Liver (tissue), 7 donors: ENCODE measurements at regions not wholly inside any gene's neighbourhood (a gene's known extent, or its start where the extent isn't known, plus 50 kb on each side); places are given as distances from the start of the nearest gene placed in this dataset.

ENCODE experiments used
- DNase-seq: peaks from one replicate; pipeline ENCODE4 v3.0.0-alpha.2; 2017; ENCODE audit warnings: low spot score
- H3K27ac ChIP-seq, 2 donors: one replicate each; pipeline ENCODE4 v1.7.0; 2013; ENCODE audit warnings: inconsistent platforms in 2 of 2, low read length in 2 of 2, control low read depth in 1 of 2, low read depth in 1 of 2, mild to moderate bottlenecking in 1 of 2
- H3K27me3 ChIP-seq, 4 donors: one replicate each; pipeline versions ENCODE4 v1.6.1 to v1.7.0; 2013; ENCODE audit warnings: low read length in 3 of 4, inconsistent platforms in 1 of 4, mild to moderate bottlenecking in 1 of 4, moderate library complexity in 1 of 4; ENCODE audit not compliant: control insufficient read depth in 4 of 4, insufficient read depth in 4 of 4
- H3K36me3 ChIP-seq, 4 donors: one replicate each; pipeline versions ENCODE4 v1.6.1 to v1.7.0; 2013; ENCODE audit warnings: low read length in 3 of 4, mild to moderate bottlenecking in 3 of 4, low read depth in 1 of 4, moderate library complexity in 1 of 4; ENCODE audit not compliant: control insufficient read depth in 4 of 4, insufficient read depth in 3 of 4
- H3K4me1 ChIP-seq, 4 donors: one replicate each; pipeline versions ENCODE4 v1.6.1 to v1.7.0; 2013; ENCODE audit warnings: low read length in 3 of 4, mild to moderate bottlenecking in 3 of 4, moderate library complexity in 1 of 4; ENCODE audit not compliant: control insufficient read depth in 4 of 4, insufficient read depth in 4 of 4
- H3K4me3 ChIP-seq, 3 donors: one replicate each; pipeline versions ENCODE4 v1.6.1 to v1.7.0; 2013; ENCODE audit warnings: low read length in 3 of 3, control low read depth in 1 of 3, low read depth in 1 of 3, mild to moderate bottlenecking in 1 of 3
- H3K9ac ChIP-seq, 2 donors: one replicate each; pipeline ENCODE4 v1.7.0; 2013; ENCODE audit warnings: low read length in 2 of 2, mild to moderate bottlenecking in 2 of 2, moderate library complexity in 2 of 2, control low read depth in 1 of 2, low read depth in 1 of 2
- H3K9me3 ChIP-seq, 4 donors: one replicate each; pipeline versions ENCODE4 v1.6.1 to v1.7.0; 2013; ENCODE audit warnings: low read length in 3 of 4; ENCODE audit not compliant: control insufficient read depth in 4 of 4
- FOXA2 ChIP-seq: IDR thresholded peaks from 2 replicates; pipeline ENCODE4 v1.6.1; 2016; ENCODE audit warnings: antibody characterized with exemption
- GABPA ChIP-seq, 2 donors: IDR thresholded peaks in 1 of 2; conservative IDR thresholded peaks in 1 of 2; 2 replicates each; pipeline ENCODE4 v1.6.1; 2016; ENCODE audit warnings: antibody characterized with exemption in 2 of 2, mild to moderate bottlenecking in 1 of 2, moderate library complexity in 1 of 2
- HNF4G ChIP-seq: IDR thresholded peaks from 2 replicates; pipeline ENCODE4 v1.6.1; 2016; ENCODE audit warnings: antibody characterized with exemption
- JUND ChIP-seq, 2 donors: IDR thresholded peaks; 2 replicates each; pipeline ENCODE4 v1.6.1; 2016; ENCODE audit warnings: antibody characterized with exemption in 2 of 2
- NR2F2 ChIP-seq: IDR thresholded peaks from 2 replicates; pipeline ENCODE4 v1.6.1; 2016; ENCODE audit warnings: antibody characterized with exemption
- SP1 ChIP-seq: IDR thresholded peaks from 2 replicates; pipeline ENCODE4 v1.6.1; 2018; ENCODE audit warnings: antibody characterized with exemption, mild to moderate bottlenecking
- TAF1 ChIP-seq: conservative IDR thresholded peaks from 2 replicates; pipeline ENCODE4 v1.6.1; 2016; ENCODE audit warnings: antibody characterized with exemption, mild to moderate bottlenecking
- YY1 ChIP-seq: IDR thresholded peaks from 2 replicates; pipeline ENCODE4 v1.6.1; 2016; ENCODE audit warnings: antibody characterized with exemption, mild to moderate bottlenecking
- WGBS: extraction: QIAGEN DNeasy Blood & Tissue Kit; methylation state at CpG from one replicate; pipeline ENCODE4 v1.1.7; 2013; 5-methylcytosine and 5-hydroxymethylcytosine counted together
- TF ChIP-seq, protein P1 (sequence below): IDR thresholded peaks from 2 replicates; pipeline ENCODE4 v1.6.1; 2016; ENCODE audit warnings: antibody characterized with exemption
- TF ChIP-seq, protein P2 (sequence below): IDR thresholded peaks from 2 replicates; pipeline ENCODE4 v1.6.1; 2016; ENCODE audit warnings: antibody characterized with exemption
- TF ChIP-seq, protein P3 (sequence below): IDR thresholded peaks from 2 replicates; pipeline ENCODE4 v1.6.1; 2016; ENCODE audit warnings: antibody characterized with exemption
- TF ChIP-seq, protein P4 (sequence below): IDR thresholded peaks from 2 replicates; pipeline ENCODE4 v1.6.1; 2016; ENCODE audit warnings: antibody characterized with exemption, mild to moderate bottlenecking
- donor health status: healthy.
- donor health status: healthy.
- donor health status: healthy.
- donor health status: healthy.

DNA sequence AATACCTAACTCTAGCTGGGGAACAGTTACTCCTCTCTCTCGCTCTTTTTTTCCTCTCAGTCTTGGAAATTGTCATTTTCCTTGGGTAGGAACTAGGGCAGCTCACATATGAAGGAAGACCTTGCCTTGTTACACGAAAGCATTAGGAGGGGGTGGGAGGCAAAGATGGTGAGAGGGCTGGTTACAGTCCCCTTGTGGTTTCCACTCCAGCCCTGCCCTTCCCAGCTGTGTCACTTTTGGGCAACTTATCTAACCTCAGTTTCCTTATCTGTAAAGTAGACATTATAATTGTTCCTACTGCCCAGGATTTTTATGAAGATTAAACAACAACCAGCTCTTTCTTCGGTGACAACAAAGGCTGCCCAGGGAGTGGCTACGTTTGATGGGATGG is 196.2 kb upstream of the CLINT1 start:
- Histone ChIP-seq H3K9ac (no peak overlapping the region), H3K4me1 (no peaks in the 10 kb centered on the region), H3K4me3 (no peak overlapping the region), H3K27me3 (no peaks in the 10 kb centered on the region), H3K36me3 (no peaks in the 10 kb centered on the region), H3K27ac (no peak overlapping the region), H3K9me3 (no peaks in the 10 kb centered on the region)
- 57% methylated on average over 4 of the region's 4 CpGs for WGBS
- no peak for TF ChIP-seq JUND (IDR thresholded peaks at IDR 0.05)
- TF ChIP-seq TAF1: no peak
- TF ChIP-seq FOXA2: no peak
- TF ChIP-seq GABPA (IDR thresholded peaks at IDR 0.05 in 1 of 2, conservative IDR thresholded peaks at IDR 0.05 in 1 of 2): no peak
- no peak for TF ChIP-seq YY1
- TF ChIP-seq, protein P1, sequence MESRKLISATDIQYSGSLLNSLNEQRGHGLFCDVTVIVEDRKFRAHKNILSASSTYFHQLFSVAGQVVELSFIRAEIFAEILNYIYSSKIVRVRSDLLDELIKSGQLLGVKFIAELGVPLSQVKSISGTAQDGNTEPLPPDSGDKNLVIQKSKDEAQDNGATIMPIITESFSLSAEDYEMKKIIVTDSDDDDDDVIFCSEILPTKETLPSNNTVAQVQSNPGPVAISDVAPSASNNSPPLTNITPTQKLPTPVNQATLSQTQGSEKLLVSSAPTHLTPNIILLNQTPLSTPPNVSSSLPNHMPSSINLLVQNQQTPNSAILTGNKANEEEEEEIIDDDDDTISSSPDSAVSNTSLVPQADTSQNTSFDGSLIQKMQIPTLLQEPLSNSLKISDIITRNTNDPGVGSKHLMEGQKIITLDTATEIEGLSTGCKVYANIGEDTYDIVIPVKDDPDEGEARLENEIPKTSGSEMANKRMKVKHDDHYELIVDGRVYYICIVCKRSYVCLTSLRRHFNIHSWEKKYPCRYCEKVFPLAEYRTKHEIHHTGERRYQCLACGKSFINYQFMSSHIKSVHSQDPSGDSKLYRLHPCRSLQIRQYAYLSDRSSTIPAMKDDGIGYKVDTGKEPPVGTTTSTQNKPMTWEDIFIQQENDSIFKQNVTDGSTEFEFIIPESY: no peak
- TF ChIP-seq NR2F2: no peak
- TF ChIP-seq, protein P2, sequence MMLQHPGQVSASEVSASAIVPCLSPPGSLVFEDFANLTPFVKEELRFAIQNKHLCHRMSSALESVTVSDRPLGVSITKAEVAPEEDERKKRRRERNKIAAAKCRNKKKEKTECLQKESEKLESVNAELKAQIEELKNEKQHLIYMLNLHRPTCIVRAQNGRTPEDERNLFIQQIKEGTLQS: no peak
- no peak for DNase-seq

DNA sequence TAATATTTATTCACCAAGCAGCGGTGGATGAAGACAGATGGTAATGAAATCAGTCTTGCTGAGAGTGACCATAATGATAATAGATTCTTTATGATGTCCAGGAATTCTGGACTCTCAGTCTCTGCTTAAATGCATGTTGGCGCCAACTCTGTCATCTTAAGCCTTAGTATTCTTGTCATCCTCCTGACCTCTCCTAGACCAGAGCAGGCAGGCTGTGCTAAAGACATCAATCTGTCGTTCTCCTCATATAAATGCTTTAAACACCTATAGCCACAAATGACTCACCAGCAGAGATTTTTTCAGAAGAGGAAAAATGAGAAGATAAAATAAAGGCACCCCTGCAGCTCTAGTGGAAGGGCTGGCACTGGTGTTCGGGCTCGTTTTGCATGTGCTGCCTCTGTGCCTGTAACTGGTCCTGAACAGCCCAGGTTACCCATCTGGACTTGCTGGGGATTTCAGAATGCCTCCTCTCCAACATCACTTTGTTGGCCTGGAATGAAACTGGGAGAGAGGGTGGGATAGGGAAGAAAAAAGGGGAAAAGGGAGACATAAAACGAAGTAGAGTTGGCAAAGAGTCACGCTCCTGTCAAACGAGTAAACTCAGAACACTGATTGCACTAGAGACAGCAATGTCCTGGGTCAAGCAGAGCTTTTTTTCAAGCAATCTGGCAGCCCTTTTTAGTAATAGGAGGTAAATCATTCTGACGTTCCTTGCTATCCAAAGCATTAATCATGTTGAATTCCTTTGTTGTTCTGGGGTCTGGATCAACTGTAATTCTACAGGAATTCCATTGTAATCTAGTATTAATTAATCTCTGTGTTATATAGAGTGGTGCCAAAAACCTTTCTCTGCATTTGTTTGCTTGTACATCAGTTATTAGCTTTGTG is 195.5 kb upstream of the CLINT1 start:
- Histone ChIP-seq H3K9ac (no peak overlapping the region), H3K9me3 (no peaks in the 10 kb centered on the region), H3K27ac (no peak overlapping the region), H3K27me3 (no peaks in the 10 kb centered on the region), H3K4me1 (no peaks in the 10 kb centered on the region), H3K36me3 (no peaks in the 10 kb centered on the region), H3K4me3 (no peak overlapping the region)
- WGBS: 57% methylated on average over 9 of the region's 9 CpGs
- TF ChIP-seq, protein P3, sequence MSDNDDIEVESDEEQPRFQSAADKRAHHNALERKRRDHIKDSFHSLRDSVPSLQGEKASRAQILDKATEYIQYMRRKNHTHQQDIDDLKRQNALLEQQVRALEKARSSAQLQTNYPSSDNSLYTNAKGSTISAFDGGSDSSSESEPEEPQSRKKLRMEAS: no peak
- TF ChIP-seq, protein P1: no peak
- TF ChIP-seq GABPA (IDR thresholded peaks at IDR 0.05 in 1 of 2, conservative IDR thresholded peaks at IDR 0.05 in 1 of 2) (no peak), SP1 (no peak), YY1 (no peak), HNF4G (no peak)
- TF ChIP-seq, protein P4, sequence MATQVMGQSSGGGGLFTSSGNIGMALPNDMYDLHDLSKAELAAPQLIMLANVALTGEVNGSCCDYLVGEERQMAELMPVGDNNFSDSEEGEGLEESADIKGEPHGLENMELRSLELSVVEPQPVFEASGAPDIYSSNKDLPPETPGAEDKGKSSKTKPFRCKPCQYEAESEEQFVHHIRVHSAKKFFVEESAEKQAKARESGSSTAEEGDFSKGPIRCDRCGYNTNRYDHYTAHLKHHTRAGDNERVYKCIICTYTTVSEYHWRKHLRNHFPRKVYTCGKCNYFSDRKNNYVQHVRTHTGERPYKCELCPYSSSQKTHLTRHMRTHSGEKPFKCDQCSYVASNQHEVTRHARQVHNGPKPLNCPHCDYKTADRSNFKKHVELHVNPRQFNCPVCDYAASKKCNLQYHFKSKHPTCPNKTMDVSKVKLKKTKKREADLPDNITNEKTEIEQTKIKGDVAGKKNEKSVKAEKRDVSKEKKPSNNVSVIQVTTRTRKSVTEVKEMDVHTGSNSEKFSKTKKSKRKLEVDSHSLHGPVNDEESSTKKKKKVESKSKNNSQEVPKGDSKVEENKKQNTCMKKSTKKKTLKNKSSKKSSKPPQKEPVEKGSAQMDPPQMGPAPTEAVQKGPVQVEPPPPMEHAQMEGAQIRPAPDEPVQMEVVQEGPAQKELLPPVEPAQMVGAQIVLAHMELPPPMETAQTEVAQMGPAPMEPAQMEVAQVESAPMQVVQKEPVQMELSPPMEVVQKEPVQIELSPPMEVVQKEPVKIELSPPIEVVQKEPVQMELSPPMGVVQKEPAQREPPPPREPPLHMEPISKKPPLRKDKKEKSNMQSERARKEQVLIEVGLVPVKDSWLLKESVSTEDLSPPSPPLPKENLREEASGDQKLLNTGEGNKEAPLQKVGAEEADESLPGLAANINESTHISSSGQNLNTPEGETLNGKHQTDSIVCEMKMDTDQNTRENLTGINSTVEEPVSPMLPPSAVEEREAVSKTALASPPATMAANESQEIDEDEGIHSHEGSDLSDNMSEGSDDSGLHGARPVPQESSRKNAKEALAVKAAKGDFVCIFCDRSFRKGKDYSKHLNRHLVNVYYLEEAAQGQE: no peak
- DNase-seq: no peak
